Lower leg skin (tissue), 3 donors: ENCODE measurements at regions not wholly inside any gene's neighbourhood (a gene's known extent, or its start where the extent isn't known, plus 50 kb on each side); places are given as distances from the start of the nearest gene placed in this dataset.

ENCODE experiments used
- CTCF ChIP-seq, 3 donors: fragments of 450-650 bp; IDR thresholded peaks; one replicate each; pipeline ENCODE4 v1.5.1; 2016; ENCODE audit warnings: antibody characterized with exemption in 3 of 3, mild to moderate bottlenecking in 3 of 3, moderate library complexity in 2 of 3
- POLR2A ChIP-seq, 2 donors: fragments of 450-650 bp; IDR thresholded peaks; one replicate each; pipeline ENCODE4 v1.6.1; 2016 to 2017; ENCODE audit warnings: antibody characterized with exemption in 2 of 2, mild to moderate bottlenecking in 1 of 2, moderate library complexity in 1 of 2

GRCh38 chr7:15921576-15921975 is 235.1 kb upstream of the MEOX2 start:
- no peak for TF ChIP-seq CTCF (IDR thresholded peaks at IDR 0.05)
- TF ChIP-seq POLR2A (IDR thresholded peaks at IDR 0.05), result no peak
